Erythroblast (primary cell): ENCODE measurements at regions not wholly inside any gene's neighbourhood (a gene's known extent, or its start where the extent isn't known, plus 50 kb on each side); places are given as distances from the start of the nearest gene placed in this dataset.

ENCODE experiments used
- GATA1 ChIP-seq: IDR thresholded peaks from 2 replicates; pipeline ENCODE4 v1.6.1; 2011; ENCODE audit warnings: low read depth, mild to moderate bottlenecking, control low read depth, low read length, moderate library complexity
- POLR2A ChIP-seq: IDR thresholded peaks from 2 replicates; pipeline ENCODE4 v1.6.1; 2011; ENCODE audit warnings: mild to moderate bottlenecking, low read length

- no peak for TF ChIP-seq GATA1
- no peak for TF ChIP-seq POLR2A
Observed at GRCh38 chrX:78886550-78886949, 58.6 kb upstream of the P2RY10 start.
